Activated CD8-positive, alpha-beta T cell treated with anti-CD3 and anti-CD28 coated beads for 36 hours (primary cell): ENCODE measurements at regions not wholly inside any gene's neighbourhood (a gene's known extent, or its start where the extent isn't known, plus 50 kb on each side); places are given as distances from the start of the nearest gene placed in this dataset.

ENCODE experiments used
- ATAC-seq: fragments of 200-7000 bp; cut with Tn5 transposase; one replicate; pipeline ENCODE4 v1.10.0; 2021; ENCODE audit warnings: mild to moderate bottlenecking, moderate library complexity
- CTCF ChIA-PET: fragments of 350-600 bp; sonication (Branson Sonifier 250); formaldehyde crosslinking; loops from one replicate; lab custom pipeline; 2021; ENCODE audit warnings: antibody characterized with exemption; lab: Charles Lee
- POLR2A ChIA-PET: fragments of 350-600 bp; sonication (Branson Sonifier 250); formaldehyde crosslinking; loops from one replicate; lab custom pipeline; 2021; ENCODE audit warnings: antibody characterized with exemption; lab: Charles Lee
- DNase-seq: peaks from one replicate; pipeline ENCODE4 v3.0.0-alpha.2; 2020
- H3K27ac Mint-ChIP-seq: one replicate; pipeline ENCODE4 v1.8.0; 2021; ENCODE audit warnings: mild to moderate bottlenecking, mixed read lengths
- H3K27me3 Mint-ChIP-seq: one replicate; pipeline ENCODE4 v1.8.0; 2021; ENCODE audit warnings: mixed read lengths
- H3K36me3 Mint-ChIP-seq: one replicate; pipeline ENCODE4 v1.8.0; 2021; ENCODE audit warnings: low read depth, mixed read lengths
- H3K4me1 Mint-ChIP-seq: one replicate; pipeline ENCODE4 v1.8.0; 2021; ENCODE audit warnings: low read depth, mixed read lengths
- H3K4me3 Mint-ChIP-seq: one replicate; pipeline ENCODE4 v1.8.0; 2021; ENCODE audit warnings: mild to moderate bottlenecking, moderate library complexity, mixed read lengths
- H3K9me3 Mint-ChIP-seq: one replicate; pipeline ENCODE4 v1.8.0; 2021; ENCODE audit warnings: mixed read lengths
- CTCF ChIP-seq: fragments of 200-600 bp; IDR thresholded peaks from one replicate; pipeline ENCODE4 v1.8.0; 2022; ENCODE audit warnings: antibody characterized with exemption, mild to moderate bottlenecking
- intact Hi-C: fragments of 100-400 bp; cut with micrococcal nuclease; formaldehyde crosslinking; loops from one replicate; pipeline ENCODE4 v1.10.0; 2022

GRCh38 chr6:140811642-140812041, 1321.1 kb upstream of the GJE1 start:
- Mint-ChIP-seq H3K4me1 (peaks cover 6% of the 10 kb centered on the region), H3K4me3 (no peak overlapping the region), H3K36me3 (no peaks in the 10 kb centered on the region), H3K27me3 (peaks cover 6% of the 10 kb centered on the region), H3K27ac (no peak overlapping the region), H3K9me3 (no peaks in the 10 kb centered on the region)
- no peak for TF ChIP-seq CTCF
- intact Hi-C loops: no loop called here
- CTCF ChIA-PET: no interaction called here
- no peak for ATAC-seq
- DNase-seq: no peak
- POLR2A ChIA-PET: no interaction called here

GRCh38 chr6:140809694-140810101, 1323.0 kb upstream of the GJE1 start:
- no peak overlapping the region for H3K4me3 Mint-ChIP-seq
- intact Hi-C loops: no loop called here
- H3K27ac Mint-ChIP-seq: no peak overlapping the region
- H3K9me3 Mint-ChIP-seq: no peaks in the 10 kb centered on the region
- ATAC-seq (peak; percentile 94), DNase-seq (peak; percentile 5)
- H3K4me1 Mint-ChIP-seq: peaks cover 6% of the 10 kb centered on the region
- ChIA-PET CTCF (no interaction called here), POLR2A (no interaction called here)
- peaks cover 9% of the 10 kb centered on the region for H3K27me3 Mint-ChIP-seq
- no peak for TF ChIP-seq CTCF
- H3K36me3 Mint-ChIP-seq: no peaks in the 10 kb centered on the region

GRCh38 chr6:140806431-140806830, 1326.3 kb upstream of the GJE1 start:
- H3K4me3 Mint-ChIP-seq: no peak overlapping the region
- ChIA-PET CTCF (no interaction called here), POLR2A (no interaction called here)
- DNase-seq: no peak
- H3K27me3 Mint-ChIP-seq: peaks cover 13% of the 10 kb centered on the region
- intact Hi-C loops: no loop called here
- peaks cover 6% of the 10 kb centered on the region for H3K4me1 Mint-ChIP-seq
- H3K9me3 Mint-ChIP-seq: no peaks in the 10 kb centered on the region
- no peak for TF ChIP-seq CTCF
- no peak for ATAC-seq
- H3K27ac Mint-ChIP-seq: no peak overlapping the region
- H3K36me3 Mint-ChIP-seq: no peaks in the 10 kb centered on the region

GRCh38 chr6:140794544-140794943, 1338.2 kb upstream of the GJE1 start:
- CTCF ChIA-PET: no interaction called here
- ATAC-seq (no peak), DNase-seq (no peak)
- TF ChIP-seq CTCF: no peak
- intact Hi-C loops: no loop called here
- POLR2A ChIA-PET: no interaction called here
- Mint-ChIP-seq H3K4me3 (no peak overlapping the region), H3K36me3 (no peaks in the 10 kb centered on the region), H3K27me3 (no peaks in the 10 kb centered on the region), H3K4me1 (no peaks in the 10 kb centered on the region), H3K27ac (no peak overlapping the region), H3K9me3 (no peaks in the 10 kb centered on the region)

- POLR2A ChIA-PET: no interaction called here
Measured at GRCh38 chr6:140790109-140790508, 1342.6 kb upstream of the GJE1 start.

More at GRCh38 chr6:140790109-140790508, 1342.6 kb upstream of the GJE1 start:
- Mint-ChIP-seq H3K4me3 (no peak overlapping the region), H3K4me1 (no peaks in the 10 kb centered on the region), H3K9me3 (no peaks in the 10 kb centered on the region), H3K36me3 (no peaks in the 10 kb centered on the region), H3K27me3 (no peaks in the 10 kb centered on the region), H3K27ac (no peak overlapping the region)
- CTCF ChIA-PET: no interaction called here
- no peak for DNase-seq
- intact Hi-C loops: no loop called here
- no peak for TF ChIP-seq CTCF
- no peak for ATAC-seq
